OCI-LY3 (cell line): ENCODE measurements at regions not wholly inside any gene's neighbourhood (a gene's known extent, or its start where the extent isn't known, plus 50 kb on each side); places are given as distances from the start of the nearest gene placed in this dataset.

ENCODE experiments used
- EZH2phosphoT487 ChIP-seq: fragments of 200-600 bp; shearing (Covaris generic); IDR thresholded peaks from 2 replicates; pipeline ENCODE4 v1.6.1; 2018; ENCODE audit warnings: antibody characterized with exemption, mixed run types, low read depth
- TF ChIP-seq, protein P1 (sequence below): fragments of 200-600, 300-600 bp; sonication (generic); IDR thresholded peaks from 2 replicates; pipeline ENCODE4 v1.5.1; 2014; ENCODE audit warnings: antibody characterized with exemption, low read length, low read depth

DNA sequence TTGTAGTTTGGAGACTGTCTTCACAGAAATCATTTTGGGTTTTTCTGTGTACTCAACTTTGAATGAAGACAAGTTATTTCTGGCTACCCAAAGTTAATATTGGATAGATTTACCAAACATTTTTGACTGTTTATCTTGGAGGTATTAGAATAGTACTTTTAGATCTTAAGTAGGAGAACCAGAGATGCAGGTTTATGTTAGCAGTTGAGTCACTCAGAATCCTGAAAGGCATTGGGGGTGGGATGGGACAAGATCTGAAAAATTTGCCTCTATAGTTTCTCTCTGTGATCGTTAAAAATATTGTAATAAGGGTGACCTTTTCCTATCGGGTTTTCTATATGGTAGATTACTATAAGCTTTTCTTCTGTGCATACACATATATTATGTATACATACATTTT is 112.3 kb downstream of the TTC6 start:
- no peak for TF ChIP-seq EZH2phosphoT487
- TF ChIP-seq, protein P1, sequence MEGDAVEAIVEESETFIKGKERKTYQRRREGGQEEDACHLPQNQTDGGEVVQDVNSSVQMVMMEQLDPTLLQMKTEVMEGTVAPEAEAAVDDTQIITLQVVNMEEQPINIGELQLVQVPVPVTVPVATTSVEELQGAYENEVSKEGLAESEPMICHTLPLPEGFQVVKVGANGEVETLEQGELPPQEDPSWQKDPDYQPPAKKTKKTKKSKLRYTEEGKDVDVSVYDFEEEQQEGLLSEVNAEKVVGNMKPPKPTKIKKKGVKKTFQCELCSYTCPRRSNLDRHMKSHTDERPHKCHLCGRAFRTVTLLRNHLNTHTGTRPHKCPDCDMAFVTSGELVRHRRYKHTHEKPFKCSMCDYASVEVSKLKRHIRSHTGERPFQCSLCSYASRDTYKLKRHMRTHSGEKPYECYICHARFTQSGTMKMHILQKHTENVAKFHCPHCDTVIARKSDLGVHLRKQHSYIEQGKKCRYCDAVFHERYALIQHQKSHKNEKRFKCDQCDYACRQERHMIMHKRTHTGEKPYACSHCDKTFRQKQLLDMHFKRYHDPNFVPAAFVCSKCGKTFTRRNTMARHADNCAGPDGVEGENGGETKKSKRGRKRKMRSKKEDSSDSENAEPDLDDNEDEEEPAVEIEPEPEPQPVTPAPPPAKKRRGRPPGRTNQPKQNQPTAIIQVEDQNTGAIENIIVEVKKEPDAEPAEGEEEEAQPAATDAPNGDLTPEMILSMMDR, result no peak
